ENCODE measurements at regions not wholly inside any gene's neighbourhood (a gene's known extent, or its start where the extent isn't known, plus 50 kb on each side); places are given as distances from the start of the nearest gene placed in this dataset.

- no peak overlapping the region for H3K4me3 ChIP-seq (ENCODE audit: low read depth, low read length, poor library complexity, severe bottlenecking)
- no peak overlapping the region for H3K27ac ChIP-seq (ENCODE audit: low read depth, low read length, poor library complexity, severe bottlenecking)
- BruUV-seq (replicated peaks) = no TSS peak
- H3K36me3 ChIP-seq (ENCODE audit: insufficient read depth, low read length, poor library complexity, severe bottlenecking) = no peaks in the 10 kb centered on the region
- intact Hi-C loops (cut with micrococcal nuclease; ENCODE audit: unreplicated experiment) = no loop called here
- ChIA-PET POLR2A (ENCODE audit: low non-redundant PET) (no interaction called here), CTCF (no interaction called here)
- H3K4me1 ChIP-seq (ENCODE audit: insufficient read depth, low read length, poor library complexity, severe bottlenecking) = no peaks in the 10 kb centered on the region
- TF ChIP-seq, protein P1, sequence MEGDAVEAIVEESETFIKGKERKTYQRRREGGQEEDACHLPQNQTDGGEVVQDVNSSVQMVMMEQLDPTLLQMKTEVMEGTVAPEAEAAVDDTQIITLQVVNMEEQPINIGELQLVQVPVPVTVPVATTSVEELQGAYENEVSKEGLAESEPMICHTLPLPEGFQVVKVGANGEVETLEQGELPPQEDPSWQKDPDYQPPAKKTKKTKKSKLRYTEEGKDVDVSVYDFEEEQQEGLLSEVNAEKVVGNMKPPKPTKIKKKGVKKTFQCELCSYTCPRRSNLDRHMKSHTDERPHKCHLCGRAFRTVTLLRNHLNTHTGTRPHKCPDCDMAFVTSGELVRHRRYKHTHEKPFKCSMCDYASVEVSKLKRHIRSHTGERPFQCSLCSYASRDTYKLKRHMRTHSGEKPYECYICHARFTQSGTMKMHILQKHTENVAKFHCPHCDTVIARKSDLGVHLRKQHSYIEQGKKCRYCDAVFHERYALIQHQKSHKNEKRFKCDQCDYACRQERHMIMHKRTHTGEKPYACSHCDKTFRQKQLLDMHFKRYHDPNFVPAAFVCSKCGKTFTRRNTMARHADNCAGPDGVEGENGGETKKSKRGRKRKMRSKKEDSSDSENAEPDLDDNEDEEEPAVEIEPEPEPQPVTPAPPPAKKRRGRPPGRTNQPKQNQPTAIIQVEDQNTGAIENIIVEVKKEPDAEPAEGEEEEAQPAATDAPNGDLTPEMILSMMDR (conservative IDR thresholded peaks at IDR 0.05; ENCODE audit: low read depth, low read length) = no peak
- no peak for TF ChIP-seq EZH2 (IDR thresholded peaks at IDR 0.05; ENCODE audit: borderline replicate concordance, low read depth, low read length, poor library complexity, severe bottlenecking)
- DNase-seq (ENCODE audit: low spot score) = no peak
- no peaks in the 10 kb centered on the region for H3K27me3 ChIP-seq (replicated peaks; ENCODE audit: insufficient read depth, low read depth, low read length, poor library complexity)
- no peaks in the 10 kb centered on the region for H3K9me3 ChIP-seq (ENCODE audit: low read depth, low read length, poor library complexity, severe bottlenecking)
Observed at GRCh38 chr2:128598862-128599441, 280.3 kb upstream of the HS6ST1 start.

- no peaks in the 10 kb centered on the region for H3K36me3 ChIP-seq (ENCODE audit: insufficient read depth, low read length, poor library complexity, severe bottlenecking)
- H3K4me3 ChIP-seq (ENCODE audit: low read depth, low read length, poor library complexity, severe bottlenecking) = no peak overlapping the region
- POLR2A ChIA-PET (ENCODE audit: low non-redundant PET) = no interaction called here
- intact Hi-C loops (cut with micrococcal nuclease; ENCODE audit: unreplicated experiment) = no loop called here
- CTCF ChIA-PET = no interaction called here
- H3K9me3 ChIP-seq (ENCODE audit: low read depth, low read length, poor library complexity, severe bottlenecking) = no peaks in the 10 kb centered on the region
- no peak for DNase-seq (ENCODE audit: low spot score)
- H3K27me3 ChIP-seq (replicated peaks; ENCODE audit: insufficient read depth, low read depth, low read length, poor library complexity) = no peaks in the 10 kb centered on the region
- TF ChIP-seq, protein P1 (conservative IDR thresholded peaks at IDR 0.05; ENCODE audit: low read depth, low read length) = no peak
- TF ChIP-seq EZH2 (IDR thresholded peaks at IDR 0.05; ENCODE audit: borderline replicate concordance, low read depth, low read length, poor library complexity, severe bottlenecking) = no peak
- H3K27ac ChIP-seq (ENCODE audit: low read depth, low read length, poor library complexity, severe bottlenecking) = no peak overlapping the region
- no peaks in the 10 kb centered on the region for H3K4me1 ChIP-seq (ENCODE audit: insufficient read depth, low read length, poor library complexity, severe bottlenecking)
- BruUV-seq (replicated peaks) = no TSS peak
Observed at GRCh38 chr2:128599700-128600099, 281.0 kb upstream of the HS6ST1 start.

DNA sequence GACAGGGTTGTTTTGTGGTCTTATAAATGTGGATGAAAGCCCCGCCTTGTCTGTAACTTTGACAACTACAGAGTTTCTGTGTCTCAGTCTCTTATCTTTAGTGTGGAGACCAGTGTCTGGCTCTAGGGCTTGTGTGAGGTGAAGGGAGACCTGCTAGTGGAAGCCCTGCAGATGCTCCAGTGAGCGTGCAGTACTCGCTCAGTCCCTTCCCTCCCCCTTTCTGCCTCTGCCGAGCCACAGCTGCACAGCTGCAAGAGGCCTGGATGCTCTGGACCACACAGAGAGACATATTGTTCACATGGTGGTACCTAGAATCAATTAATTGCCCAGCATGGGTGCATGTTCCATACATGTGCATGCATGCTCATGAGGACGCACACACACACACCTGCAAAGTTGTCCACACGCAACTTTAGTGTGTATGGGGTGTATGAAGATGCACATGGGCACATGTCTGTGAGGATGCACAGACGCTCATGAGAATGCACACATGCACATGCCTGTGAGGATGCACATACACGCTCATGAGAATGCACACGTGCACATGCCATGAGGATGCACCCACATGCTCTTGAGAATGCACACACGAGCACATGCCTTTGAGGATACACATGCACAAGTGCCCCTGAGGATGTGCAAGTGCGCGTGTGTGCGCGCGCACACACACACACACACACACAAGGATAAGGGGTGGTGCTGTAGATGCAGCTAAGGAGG, 282.1 kb upstream of the HS6ST1 start:
- Histone ChIP-seq H3K27ac (ENCODE audit: low read depth, low read length, poor library complexity, severe bottlenecking) (no peak overlapping the region), H3K27me3 (replicated peaks; ENCODE audit: insufficient read depth, low read depth, low read length, poor library complexity) (no peaks in the 10 kb centered on the region), H3K9me3 (ENCODE audit: low read depth, low read length, poor library complexity, severe bottlenecking) (no peaks in the 10 kb centered on the region), H3K4me3 (ENCODE audit: low read depth, low read length, poor library complexity, severe bottlenecking) (no peak overlapping the region), H3K4me1 (ENCODE audit: insufficient read depth, low read length, poor library complexity, severe bottlenecking) (no peaks in the 10 kb centered on the region), H3K36me3 (ENCODE audit: insufficient read depth, low read length, poor library complexity, severe bottlenecking) (no peaks in the 10 kb centered on the region)
- intact Hi-C loops (cut with micrococcal nuclease; ENCODE audit: unreplicated experiment) = no loop called here
- BruUV-seq (replicated peaks) = no TSS peak
- no peak for DNase-seq (ENCODE audit: low spot score)
- ChIA-PET POLR2A (ENCODE audit: low non-redundant PET) (no interaction called here), CTCF (no interaction called here)
- TF ChIP-seq, protein P1 (conservative IDR thresholded peaks at IDR 0.05; ENCODE audit: low read depth, low read length) = no peak
- no peak for TF ChIP-seq EZH2 (IDR thresholded peaks at IDR 0.05; ENCODE audit: borderline replicate concordance, low read depth, low read length, poor library complexity, severe bottlenecking)

Measured in A673 (cell line).